ENCODE measurements at regions not wholly inside any gene's neighbourhood (a gene's known extent, or its start where the extent isn't known, plus 50 kb on each side); places are given as distances from the start of the nearest gene placed in this dataset.

- TF ChIP-seq FOXM1 (IDR thresholded peaks at IDR 0.05; ENCODE audit: low read depth) (no peak), POLR2AphosphoS5 (IDR thresholded peaks at IDR 0.05; ENCODE audit: low read depth, low read length) (no peak), RCOR1 (IDR thresholded peaks at IDR 0.05; ENCODE audit: low read length) (no peak), FOXJ3 (CRISPR knock-in tag; IDR thresholded peaks at IDR 0.05) (no peak), CTCF (IDR thresholded peaks at IDR 0.05) (no peak), MEF2A (IDR thresholded peaks at IDR 0.05; ENCODE audit: borderline replicate concordance, low read depth) (no peak), SIN3A (IDR thresholded peaks at IDR 0.05; ENCODE audit: borderline replicate concordance, low read depth, low read length) (no peak), TCF12 (IDR thresholded peaks at IDR 0.05) (no peak), USF1 (IDR thresholded peaks at IDR 0.05; ENCODE audit: borderline replicate concordance, low read depth) (no peak), YY1 (IDR thresholded peaks at IDR 0.05; ENCODE audit: low read depth) (no peak)
Measured at GRCh38 chr16:60041671-60042070, 1307.6 kb upstream of the GOT2 start.

All from SK-N-SH (cell line).